ENCODE measurements at regions not wholly inside any gene's neighbourhood (a gene's known extent, or its start where the extent isn't known, plus 50 kb on each side); places are given as distances from the start of the nearest gene placed in this dataset.

- TF ChIP-seq POLR2A (IDR thresholded peaks at IDR 0.05) (no peak), CTCF (IDR thresholded peaks at IDR 0.05) (no peak)
Measured at GRCh38 chr12:25723336-25723735, 170.3 kb upstream of the LMNTD1 start.
